Nephron progenitor cell (in vitro differentiated cells): ENCODE measurements at regions not wholly inside any gene's neighbourhood (a gene's known extent, or its start where the extent isn't known, plus 50 kb on each side); places are given as distances from the start of the nearest gene placed in this dataset.

Experiments
- DNase-seq: peaks from one replicate; pipeline ENCODE4 v3.0.0; 2021
- H3K27ac Mint-ChIP-seq: 2 replicates; pipeline ENCODE4 v1.8.0; 2021; ENCODE audit warnings: mild to moderate bottlenecking, moderate library complexity, mixed read lengths
- H3K27me3 Mint-ChIP-seq: 2 replicates; pipeline ENCODE4 v1.8.0; 2021; ENCODE audit warnings: mild to moderate bottlenecking, low read depth, mixed read lengths; ENCODE audit not compliant: poor library complexity
- H3K36me3 Mint-ChIP-seq: 2 replicates; pipeline ENCODE4 v1.8.0; 2021; ENCODE audit warnings: low read depth, mixed read lengths
- H3K4me1 Mint-ChIP-seq: 2 replicates; pipeline ENCODE4 v1.8.0; 2021; ENCODE audit warnings: mixed read lengths
- H3K4me3 Mint-ChIP-seq: 2 replicates; pipeline ENCODE4 v1.8.0; 2021; ENCODE audit warnings: mild to moderate bottlenecking, moderate library complexity, mixed read lengths
- H3K9me3 Mint-ChIP-seq: 2 replicates; pipeline ENCODE4 v1.8.0; 2021; ENCODE audit warnings: mild to moderate bottlenecking, moderate library complexity, mixed read lengths
- CTCF ChIP-seq: fragments of 200-600 bp; sonication (generic); IDR thresholded peaks from 2 replicates; pipeline ENCODE4 v1.5.0; 2021; ENCODE audit warnings: antibody characterized with exemption

- no peak for TF ChIP-seq CTCF
- no peaks in the 10 kb centered on the region for H3K36me3 Mint-ChIP-seq
- H3K4me1 Mint-ChIP-seq: no peaks in the 10 kb centered on the region
- H3K27ac Mint-ChIP-seq: no peak overlapping the region
- no peak for DNase-seq
- no peaks in the 10 kb centered on the region for H3K9me3 Mint-ChIP-seq
- no peaks in the 10 kb centered on the region for H3K27me3 Mint-ChIP-seq
- no peak overlapping the region for H3K4me3 Mint-ChIP-seq
These were observed 675.6 kb downstream of the RPL10L start for GRCh38 chr14:45976001-45976400.

- Mint-ChIP-seq H3K27ac (no peak overlapping the region), H3K9me3 (no peaks in the 10 kb centered on the region), H3K27me3 (no peaks in the 10 kb centered on the region), H3K4me3 (no peak overlapping the region), H3K4me1 (no peaks in the 10 kb centered on the region), H3K36me3 (no peaks in the 10 kb centered on the region)
- TF ChIP-seq CTCF: no peak
- no peak for DNase-seq
These were observed 679.2 kb downstream of the RPL10L start for GRCh38 chr14:45972416-45972815.

GRCh38 chr14:45970621-45971020, 681.0 kb downstream of the RPL10L start:
- no peak for DNase-seq
- TF ChIP-seq CTCF: no peak
- Mint-ChIP-seq H3K27ac (no peak overlapping the region), H3K4me1 (no peaks in the 10 kb centered on the region), H3K4me3 (no peak overlapping the region), H3K9me3 (no peaks in the 10 kb centered on the region), H3K36me3 (no peaks in the 10 kb centered on the region), H3K27me3 (no peaks in the 10 kb centered on the region)

GRCh38 chr14:45968037-45968436, 683.5 kb downstream of the RPL10L start:
- H3K4me3 Mint-ChIP-seq: no peak overlapping the region
- H3K4me1 Mint-ChIP-seq: no peaks in the 10 kb centered on the region
- no peaks in the 10 kb centered on the region for H3K36me3 Mint-ChIP-seq
- TF ChIP-seq CTCF: no peak
- H3K9me3 Mint-ChIP-seq: no peaks in the 10 kb centered on the region
- DNase-seq: no peak
- no peaks in the 10 kb centered on the region for H3K27me3 Mint-ChIP-seq
- H3K27ac Mint-ChIP-seq: no peak overlapping the region

GRCh38 chr14:45949479-45949878, 696.5 kb upstream of the MIS18BP1 start:
- TF ChIP-seq CTCF: no peak
- no peaks in the 10 kb centered on the region for H3K9me3 Mint-ChIP-seq
- no peak for DNase-seq
- no peaks in the 10 kb centered on the region for H3K36me3 Mint-ChIP-seq
- no peaks in the 10 kb centered on the region for H3K27me3 Mint-ChIP-seq
- no peaks in the 10 kb centered on the region for H3K4me1 Mint-ChIP-seq
- H3K4me3 Mint-ChIP-seq: no peak overlapping the region
- no peak overlapping the region for H3K27ac Mint-ChIP-seq

GRCh38 chr14:45947830-45948229, 694.8 kb upstream of the MIS18BP1 start:
- H3K36me3 Mint-ChIP-seq: no peaks in the 10 kb centered on the region
- TF ChIP-seq CTCF: no peak
- no peaks in the 10 kb centered on the region for H3K4me1 Mint-ChIP-seq
- DNase-seq: no peak
- no peak overlapping the region for H3K4me3 Mint-ChIP-seq
- H3K27me3 Mint-ChIP-seq: no peaks in the 10 kb centered on the region
- H3K9me3 Mint-ChIP-seq: no peaks in the 10 kb centered on the region
- H3K27ac Mint-ChIP-seq: no peak overlapping the region
